ENCODE measurements at regions not wholly inside any gene's neighbourhood (a gene's known extent, or its start where the extent isn't known, plus 50 kb on each side); places are given as distances from the start of the nearest gene placed in this dataset.

GRCh38 chr10:22477334-22478287 is 132.3 kb downstream of the SPAG6 start:
- H2AFZ ChIP-seq (ENCODE audit: low read length): peak overlapping the region; percentile 51; the same call in 1 of the 2 replicates
- H3K4me3 ChIP-seq (ENCODE audit: extremely low read depth in 1 of 4, insufficient read depth in 2 of 4, low read depth in 3 of 4, low read length in 4 of 4): peak overlapping the region; percentile 34 to 59 (median 42)
- no peaks in the 10 kb centered on the region; a peak in 1 of 8 replicates for H3K36me3 ChIP-seq (ENCODE audit: control insufficient read depth in 2 of 4, insufficient read depth in 4 of 4, low read length in 3 of 4)
- H2BK12ac ChIP-seq (ENCODE audit: low read depth, low read length): no peak overlapping the region
- no peak overlapping the region for H3K27ac ChIP-seq (ENCODE audit: low read depth, low read length)
- no peak overlapping the region for H2BK15ac ChIP-seq (ENCODE audit: low read length)
- no peak overlapping the region for H2BK5ac ChIP-seq (ENCODE audit: low read depth, low read length)
- no peak overlapping the region for H4K5ac ChIP-seq (ENCODE audit: insufficient read length, low read depth, low read length)
- no peak overlapping the region for H4K8ac ChIP-seq (ENCODE audit: extremely low read depth, insufficient read depth, low read length)
- no peaks in the 10 kb centered on the region for H3K79me2 ChIP-seq (ENCODE audit: control insufficient read depth in 1 of 2, insufficient read depth in 2 of 2, low read length in 2 of 2)
- peak overlapping the region; percentile 66 to 93 for H3K4me2 ChIP-seq (ENCODE audit: insufficient read depth in 1 of 2, low read depth in 2 of 2, low read length in 2 of 2)
- no peak overlapping the region for H3K23ac ChIP-seq (ENCODE audit: insufficient read length)
- no peaks in the 10 kb centered on the region for H3K9me3 ChIP-seq (ENCODE audit: insufficient read depth in 2 of 2, low read depth in 1 of 2, low read length in 1 of 2)
- H3K56ac ChIP-seq (replicated peaks; ENCODE audit: insufficient read length, low read depth, low read length): no peak overlapping the region
- CTCF ChIA-PET (ENCODE audit: partially characterized antibody): interaction anchor here (1.2 to 1.9 kb wide), 2 partner anchors 9 to 74 kb away, joined by 3 to 4 read pairs; no protein-coding TSS in a partner anchor
- no peak overlapping the region for H2BK120ac ChIP-seq (replicated peaks; ENCODE audit: low read depth, low read length)
- DNase-seq (ENCODE audit: low read depth in 1 of 2, low spot score in 2 of 2) (peak; percentile 41 to 78), FAIRE-seq (no peak)
- no peaks in the 10 kb centered on the region for H4K20me1 ChIP-seq (replicated peaks in 1 of 2; ENCODE audit: control insufficient read depth in 1 of 2, insufficient read depth in 2 of 2, low read length in 2 of 2)
- no peak overlapping the region for H3K9ac ChIP-seq (replicated peaks in 1 of 4; ENCODE audit: extremely low read depth in 1 of 4, low read depth in 3 of 4, low read length in 3 of 4)
- H3K14ac ChIP-seq (ENCODE audit: insufficient read length): no peak overlapping the region
- H2BK20ac ChIP-seq (ENCODE audit: low read length): peak overlapping the region; percentile 26; the same call in 1 of the 2 replicates
- POLR2A ChIA-PET (ENCODE audit: partially characterized antibody): interaction anchor here (1.8 kb wide), 1 partner anchor 41 kb away, joined by 6 read pairs; no protein-coding TSS in a partner anchor
- no peak overlapping the region for H2AK5ac ChIP-seq (ENCODE audit: low read depth, low read length)
- 4% methylated on average over 72 of the region's 72 CpGs; no CpG with 5 or more reads in 1 of the 2 experiments for WGBS, 2 experiments (ENCODE audit: extremely low coverage in 1 of 2, insufficient coverage in 1 of 2, insufficient read length in 1 of 2, insufficient replicate concordance in 2 of 2, low coverage in 1 of 2, low lambda C conversion rate in 2 of 2, missing lambda C conversion rate in 1 of 2)
- H3K4me1 ChIP-seq (replicated peaks in 1 of 4; ENCODE audit: control insufficient read depth in 3 of 4, insufficient read depth in 4 of 4, low read length in 3 of 4): peaks cover 2 to 6% (median 6%) of the 10 kb centered on the region in 4 experiments; a peak in 6 of 7 replicates
- H3K18ac ChIP-seq (ENCODE audit: extremely low read depth, low read length): no peak overlapping the region
- H3K79me1 ChIP-seq (ENCODE audit: low read depth, low read length): no peaks in the 10 kb centered on the region
- no peak overlapping the region for H3K4ac ChIP-seq (replicated peaks; ENCODE audit: insufficient read length, low read depth, low read length)
- H3K27me3 ChIP-seq (replicated peaks in 1 of 4; ENCODE audit: control insufficient read depth in 3 of 4, extremely low read depth in 1 of 4, insufficient read depth in 3 of 4, low read length in 3 of 4): peaks cover 61 to 78% (median 69%) of the 10 kb centered on the region in 4 experiments
- no peak overlapping the region for H4K91ac ChIP-seq (replicated peaks; ENCODE audit: insufficient read length, low read length)
- peaks cover 13% of the 10 kb centered on the region; the same call in 1 of the 2 replicates for H3K23me2 ChIP-seq (ENCODE audit: low read depth, low read length)
- TF ChIP-seq SIN3A (conservative IDR thresholded peaks at IDR 0.05 in 1 of 2, IDR thresholded peaks at IDR 0.05 in 1 of 2; ENCODE audit: low read depth in 1 of 2, low read length in 2 of 2) (no peak), SAP30 (IDR thresholded peaks at IDR 0.05; ENCODE audit: insufficient read depth, insufficient replicate concordance, low read length) (no peak), CREB1 (IDR thresholded peaks at IDR 0.05) (no peak), FOSL1 (IDR thresholded peaks at IDR 0.05; ENCODE audit: insufficient read depth, low read depth, low read length) (no peak), HDAC6 (IDR thresholded peaks at IDR 0.05; ENCODE audit: low read depth, low read length) (no peak), CBX8 (IDR thresholded peaks at IDR 0.05; ENCODE audit: borderline replicate concordance, low read depth, low read length) (peak; percentile 41; the same call in 1 of the 2 replicates), NANOG (IDR thresholded peaks at IDR 0.05; ENCODE audit: insufficient read depth, low read depth, low read length, poor library complexity, severe bottlenecking) (no peak), ZNF274 (IDR thresholded peaks at IDR 0.05; ENCODE audit: borderline replicate concordance, extremely low read depth, low read length) (no peak)
